ENCODE measurements at regions not wholly inside any gene's neighbourhood (a gene's known extent, or its start where the extent isn't known, plus 50 kb on each side); places are given as distances from the start of the nearest gene placed in this dataset.

GRCh38 chr12:32047357-32048212, 59.1 kb upstream of the BICD1 start:
- DNase-seq, result no peak

GRCh38 chr12:32048791-32049190, 57.9 kb upstream of the BICD1 start:
- DNase-seq, result no peak

GRCh38 chr12:32049956-32050355, 56.7 kb upstream of the BICD1 start:
- no peak for DNase-seq

- peak; percentile 18 for DNase-seq
These were observed 55.0 kb upstream of the BICD1 start for GRCh38 chr12:32051511-32052211.

GRCh38 chr12:32052212-32052713, 54.4 kb upstream of the BICD1 start:
- no peak for DNase-seq

GRCh38 chr12:32053881-32054624, 52.6 kb upstream of the BICD1 start:
- no peak for DNase-seq
